ENCODE measurements at regions not wholly inside any gene's neighbourhood (a gene's known extent, or its start where the extent isn't known, plus 50 kb on each side); places are given as distances from the start of the nearest gene placed in this dataset.

DNA sequence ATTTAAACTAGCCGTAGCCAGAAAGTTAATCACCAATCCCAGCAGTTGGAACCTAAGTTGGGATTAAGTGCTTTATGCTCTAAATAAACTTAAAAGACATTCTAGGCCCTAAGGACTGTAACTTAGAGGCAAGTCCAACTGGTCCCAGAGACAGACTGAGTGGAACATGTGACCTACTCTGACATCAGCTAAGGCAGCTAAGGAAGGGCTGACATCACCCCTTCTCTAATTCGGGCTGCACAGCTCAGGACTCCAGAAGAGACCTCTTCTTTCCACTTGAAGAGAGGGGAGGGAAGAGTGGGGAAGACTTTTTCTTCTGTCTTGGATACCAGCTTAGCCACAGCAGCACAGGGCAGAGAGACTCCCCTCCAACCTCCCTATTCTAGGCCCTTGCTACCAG lies 565.2 kb downstream of the CDH8 start (continued):
- TF ChIP-seq ZNF462 (CRISPR knock-in tag; IDR thresholded peaks at IDR 0.05) (no peak), STAT1 (IDR thresholded peaks at IDR 0.05; ENCODE audit: unreplicated experiment) (no peak), EZH2phosphoT487 (IDR thresholded peaks at IDR 0.05; ENCODE audit: unreplicated experiment) (no peak), CREB1 (CRISPR knock-in tag; IDR thresholded peaks at IDR 0.05; ENCODE audit: low read depth) (no peak), ZNF331 (CRISPR knock-in tag; IDR thresholded peaks at IDR 0.05; ENCODE audit: low read depth) (no peak), EZH2 (IDR thresholded peaks at IDR 0.05; ENCODE audit: low read depth, unreplicated experiment) (no peak), JUNB (IDR thresholded peaks at IDR 0.05; ENCODE audit: unreplicated experiment) (no peak), POLR2AphosphoS5 (IDR thresholded peaks at IDR 0.05; ENCODE audit: low read depth) (no peak), NANOG (IDR thresholded peaks at IDR 0.05; ENCODE audit: borderline replicate concordance) (no peak)
- TF ChIP-seq, protein P1, sequence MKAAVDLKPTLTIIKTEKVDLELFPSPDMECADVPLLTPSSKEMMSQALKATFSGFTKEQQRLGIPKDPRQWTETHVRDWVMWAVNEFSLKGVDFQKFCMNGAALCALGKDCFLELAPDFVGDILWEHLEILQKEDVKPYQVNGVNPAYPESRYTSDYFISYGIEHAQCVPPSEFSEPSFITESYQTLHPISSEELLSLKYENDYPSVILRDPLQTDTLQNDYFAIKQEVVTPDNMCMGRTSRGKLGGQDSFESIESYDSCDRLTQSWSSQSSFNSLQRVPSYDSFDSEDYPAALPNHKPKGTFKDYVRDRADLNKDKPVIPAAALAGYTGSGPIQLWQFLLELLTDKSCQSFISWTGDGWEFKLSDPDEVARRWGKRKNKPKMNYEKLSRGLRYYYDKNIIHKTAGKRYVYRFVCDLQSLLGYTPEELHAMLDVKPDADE (IDR thresholded peaks at IDR 0.05), result no peak

DNA sequence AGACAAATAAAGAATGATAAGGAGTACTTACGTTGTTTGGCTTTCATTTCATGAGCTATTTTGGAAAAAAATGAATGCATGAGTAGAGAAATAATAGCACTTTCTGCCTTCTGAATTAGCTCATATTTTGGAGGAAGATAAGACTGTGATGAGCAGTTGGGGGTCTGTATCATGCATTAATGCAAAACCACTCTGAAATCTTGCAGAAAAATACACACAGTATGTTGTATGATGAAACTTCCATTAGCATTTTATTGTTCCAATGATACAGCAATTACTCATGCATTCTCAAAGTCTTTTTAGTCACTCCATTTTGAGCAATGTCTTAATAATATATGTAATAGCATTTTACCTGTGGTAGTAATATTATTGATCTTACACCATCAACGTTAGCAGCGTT lies 571.0 kb downstream of the CDH8 start:
- Histone ChIP-seq H2AFZ (no peak overlapping the region), H3K4me2 (no peak overlapping the region), H3K4me3 (no peak overlapping the region), H3K79me2 (replicated peaks; ENCODE audit: insufficient read depth) (no peaks in the 10 kb centered on the region), H3K27me3 (ENCODE audit: insufficient read depth) (no peaks in the 10 kb centered on the region), H4K20me1 (replicated peaks; ENCODE audit: insufficient read depth) (no peaks in the 10 kb centered on the region), H3K27ac (ENCODE audit: low read depth) (no peak overlapping the region), H3K36me3 (ENCODE audit: insufficient read depth) (no peaks in the 10 kb centered on the region), H3K4me1 (ENCODE audit: insufficient read depth) (no peaks in the 10 kb centered on the region), H3F3A (replicated peaks; ENCODE audit: low read depth) (no peaks in the 10 kb centered on the region), H3K9me2 (ENCODE audit: insufficient read depth) (no peaks in the 10 kb centered on the region)
- no peaks in the 10 kb centered on the region for H3K36me3 Mint-ChIP-seq (ENCODE audit: low read depth)
- ATAC-seq, result no peak
- no peak overlapping the region for H3K27ac Mint-ChIP-seq
- no peak for DNase-seq (ENCODE audit: low spot score)
- no peaks in the 10 kb centered on the region for H3K4me1 Mint-ChIP-seq
- no peak overlapping the region for H3K4me3 Mint-ChIP-seq
- no peaks in the 10 kb centered on the region for H3K9me3 Mint-ChIP-seq
- no peaks in the 10 kb centered on the region for H3K27me3 Mint-ChIP-seq (ENCODE audit: insufficient read depth, low read depth, poor library complexity)
- TF ChIP-seq, protein P2, sequence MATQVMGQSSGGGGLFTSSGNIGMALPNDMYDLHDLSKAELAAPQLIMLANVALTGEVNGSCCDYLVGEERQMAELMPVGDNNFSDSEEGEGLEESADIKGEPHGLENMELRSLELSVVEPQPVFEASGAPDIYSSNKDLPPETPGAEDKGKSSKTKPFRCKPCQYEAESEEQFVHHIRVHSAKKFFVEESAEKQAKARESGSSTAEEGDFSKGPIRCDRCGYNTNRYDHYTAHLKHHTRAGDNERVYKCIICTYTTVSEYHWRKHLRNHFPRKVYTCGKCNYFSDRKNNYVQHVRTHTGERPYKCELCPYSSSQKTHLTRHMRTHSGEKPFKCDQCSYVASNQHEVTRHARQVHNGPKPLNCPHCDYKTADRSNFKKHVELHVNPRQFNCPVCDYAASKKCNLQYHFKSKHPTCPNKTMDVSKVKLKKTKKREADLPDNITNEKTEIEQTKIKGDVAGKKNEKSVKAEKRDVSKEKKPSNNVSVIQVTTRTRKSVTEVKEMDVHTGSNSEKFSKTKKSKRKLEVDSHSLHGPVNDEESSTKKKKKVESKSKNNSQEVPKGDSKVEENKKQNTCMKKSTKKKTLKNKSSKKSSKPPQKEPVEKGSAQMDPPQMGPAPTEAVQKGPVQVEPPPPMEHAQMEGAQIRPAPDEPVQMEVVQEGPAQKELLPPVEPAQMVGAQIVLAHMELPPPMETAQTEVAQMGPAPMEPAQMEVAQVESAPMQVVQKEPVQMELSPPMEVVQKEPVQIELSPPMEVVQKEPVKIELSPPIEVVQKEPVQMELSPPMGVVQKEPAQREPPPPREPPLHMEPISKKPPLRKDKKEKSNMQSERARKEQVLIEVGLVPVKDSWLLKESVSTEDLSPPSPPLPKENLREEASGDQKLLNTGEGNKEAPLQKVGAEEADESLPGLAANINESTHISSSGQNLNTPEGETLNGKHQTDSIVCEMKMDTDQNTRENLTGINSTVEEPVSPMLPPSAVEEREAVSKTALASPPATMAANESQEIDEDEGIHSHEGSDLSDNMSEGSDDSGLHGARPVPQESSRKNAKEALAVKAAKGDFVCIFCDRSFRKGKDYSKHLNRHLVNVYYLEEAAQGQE (IDR thresholded peaks at IDR 0.05; ENCODE audit: unreplicated experiment), result no peak
- TF ChIP-seq EZH2 (IDR thresholded peaks at IDR 0.05; ENCODE audit: low read depth, unreplicated experiment) (no peak), ZNF331 (CRISPR knock-in tag; IDR thresholded peaks at IDR 0.05; ENCODE audit: low read depth) (no peak), JUNB (IDR thresholded peaks at IDR 0.05; ENCODE audit: unreplicated experiment) (no peak), STAT1 (IDR thresholded peaks at IDR 0.05; ENCODE audit: unreplicated experiment) (no peak)
